GM18907 (cell line): ENCODE measurements at regions not wholly inside any gene's neighbourhood (a gene's known extent, or its start where the extent isn't known, plus 50 kb on each side); places are given as distances from the start of the nearest gene placed in this dataset.
"Not testable (repeated sequence)": the region's sequence is repeated elsewhere in the genome, so short reads cannot be mapped to it uniquely, and the experiment has no call there.

Experiments used
- ATAC-seq: cut with Tn5 transposase; IDR thresholded peaks from one replicate; pipeline ENCODE4 v1.9.1; 2021; ENCODE audit warnings: mild to moderate bottlenecking, moderate library complexity; ENCODE audit not compliant: unreplicated experiment

GRCh38 chr6:169857343-169858292 lies 106.2 kb downstream of the ERMARD start:
- ATAC-seq = no peak

GRCh38 chr6:169856442-169857342 lies 105.3 kb downstream of the ERMARD start:
- ATAC-seq = not testable (repeated sequence)

- ATAC-seq = no peak
Observed at GRCh38 chr6:169854813-169855212, 103.4 kb downstream of the ERMARD start.

- ATAC-seq = no peak
Observed at GRCh38 chr6:169854083-169854725, 102.8 kb downstream of the ERMARD start.

- ATAC-seq = no peak
Observed at GRCh38 chr6:169853196-169854082, 102.0 kb downstream of the ERMARD start.

- no peak for ATAC-seq
Observed at GRCh38 chr6:169852504-169853195, 101.2 kb downstream of the ERMARD start.

- ATAC-seq = no peak
Observed at GRCh38 chr6:169851641-169852503, 100.5 kb downstream of the ERMARD start.

GRCh38 chr6:169850746-169851145 lies 99.3 kb downstream of the ERMARD start:
- ATAC-seq = no peak

- no peak for ATAC-seq
Observed at GRCh38 chr6:169850154-169850553, 98.7 kb downstream of the ERMARD start.

- no peak for ATAC-seq
Observed at GRCh38 chr6:169849396-169849795, 98.0 kb downstream of the ERMARD start.

GRCh38 chr6:169848946-169849345 lies 97.5 kb downstream of the ERMARD start:
- ATAC-seq = no peak

GRCh38 chr6:169847901-169848311 lies 96.5 kb downstream of the ERMARD start:
- no peak for ATAC-seq

- ATAC-seq = no peak
Observed at GRCh38 chr6:169847141-169847674, 95.8 kb downstream of the ERMARD start.

- ATAC-seq = no peak
Observed at GRCh38 chr6:169846286-169847056, 95.0 kb downstream of the ERMARD start.

GRCh38 chr6:169845426-169846285 lies 94.2 kb downstream of the ERMARD start:
- no peak for ATAC-seq

- ATAC-seq = no peak
Observed at GRCh38 chr6:169844946-169845345, 93.5 kb downstream of the ERMARD start.

GRCh38 chr6:169843991-169844390 lies 92.6 kb downstream of the ERMARD start:
- no peak for ATAC-seq
